Nucleus accumbens (tissue), 56 donors: ENCODE measurements at regions not wholly inside any gene's neighbourhood (a gene's known extent, or its start where the extent isn't known, plus 50 kb on each side); places are given as distances from the start of the nearest gene placed in this dataset.

Source experiments
- DNase-seq, 56 donors: peaks; one replicate each; lab custom pipeline; 2025; lab: John Stamatoyannopoulos, UW

DNA sequence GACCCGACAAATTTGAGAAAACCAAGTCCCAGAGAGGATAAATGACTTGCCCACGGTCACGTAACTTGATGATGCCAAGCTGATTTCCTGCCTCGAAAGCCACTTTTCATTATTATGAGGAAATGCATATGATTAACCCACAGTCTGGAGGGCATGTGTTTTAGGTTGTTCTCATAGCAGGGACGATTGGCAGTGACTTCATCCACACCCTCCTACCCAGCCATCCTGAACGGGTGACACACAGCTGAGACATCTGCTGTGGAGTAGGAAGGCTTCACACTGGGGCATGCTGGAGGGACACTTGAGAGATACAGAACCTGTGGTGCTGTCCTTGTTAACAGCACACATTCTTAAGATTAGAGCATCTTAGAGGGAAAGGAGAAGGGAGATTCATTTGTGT, 65.4 kb upstream of the WDFY2 start:
- no peak for DNase-seq

DNA sequence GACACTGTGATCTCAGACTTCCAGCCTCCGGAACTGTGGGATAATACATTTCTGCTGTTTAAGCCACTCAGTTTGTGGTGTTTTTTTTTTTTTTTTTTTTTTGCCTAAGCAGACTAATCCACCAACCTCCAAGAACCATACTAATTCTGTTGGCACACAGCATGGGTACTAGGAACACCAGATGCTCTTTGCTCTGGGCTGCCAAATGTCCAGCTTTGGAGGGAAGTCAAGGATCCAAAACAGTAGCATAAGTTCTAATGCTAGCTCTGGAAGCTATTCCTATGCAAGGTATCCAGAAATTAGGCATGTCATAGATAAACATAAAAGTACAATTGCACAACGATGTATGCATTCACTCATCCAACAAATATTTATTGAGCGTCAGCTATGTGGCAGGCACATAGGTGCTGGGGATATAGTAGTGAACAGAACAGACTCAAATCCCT, 64.5 kb upstream of the WDFY2 start:
- no peak for DNase-seq

DNA sequence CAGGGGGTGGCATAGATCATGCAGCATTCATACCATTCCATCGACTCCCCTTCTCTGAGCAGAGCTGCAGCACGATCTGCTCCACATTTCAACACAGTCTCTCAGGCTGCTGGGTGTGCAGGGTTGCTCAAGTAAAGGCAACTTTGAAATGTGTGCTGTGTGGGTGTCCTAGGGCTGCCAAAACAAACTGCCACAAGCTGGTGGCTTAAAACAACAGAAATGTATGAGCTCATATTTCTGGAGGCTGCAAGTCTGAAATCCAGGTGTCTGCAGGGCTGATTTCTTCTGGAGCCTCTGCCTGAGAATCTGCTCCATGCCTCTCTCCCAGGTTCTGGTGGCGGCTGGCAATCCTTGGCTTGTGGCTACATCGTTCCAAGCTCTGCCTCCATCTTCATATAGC, 63.7 kb upstream of the WDFY2 start:
- DNase-seq = no peak

DNA sequence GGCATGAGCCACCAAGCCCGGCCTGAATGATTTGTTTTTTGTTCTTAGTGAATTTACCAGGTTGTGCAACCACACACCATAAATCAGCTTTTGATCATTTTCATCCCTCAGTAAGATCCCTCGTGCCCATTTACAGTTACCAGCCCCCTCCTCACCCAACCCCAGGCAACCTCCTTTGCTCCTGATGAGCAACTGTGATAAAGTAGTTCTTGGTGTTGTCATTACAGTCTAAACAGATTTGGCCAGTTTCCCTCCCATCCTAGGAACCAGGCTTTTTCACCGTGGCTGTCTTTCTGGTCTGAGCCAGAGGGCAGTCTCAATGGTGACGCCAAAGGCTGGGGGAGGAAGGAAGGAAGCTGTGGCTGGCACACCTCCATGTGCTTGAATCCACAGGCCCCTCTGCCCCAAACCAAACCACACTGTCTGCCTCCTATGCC, 61.2 kb upstream of the WDFY2 start:
- peak in 2 of 56 donors; percentile 1 to 15 for DNase-seq

DNA sequence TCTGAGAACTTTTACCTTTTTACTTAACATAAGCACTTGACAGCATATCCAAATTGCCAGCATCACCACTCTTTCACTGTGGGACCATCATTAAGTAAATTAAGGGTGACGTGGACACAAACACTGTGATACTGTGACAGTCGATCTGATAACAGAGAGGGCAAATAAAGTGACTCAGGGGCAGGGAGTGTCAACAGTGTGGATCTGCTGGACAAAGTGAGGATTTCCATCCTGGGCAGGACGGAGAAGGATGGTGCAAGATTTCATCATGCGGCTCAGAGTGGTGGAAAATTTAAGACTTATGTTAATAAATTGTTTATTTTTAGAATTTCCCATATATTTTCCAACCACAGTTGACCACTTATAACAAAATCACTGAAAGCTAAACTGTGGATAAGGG, 60.0 kb upstream of the WDFY2 start:
- no peak for DNase-seq

DNA sequence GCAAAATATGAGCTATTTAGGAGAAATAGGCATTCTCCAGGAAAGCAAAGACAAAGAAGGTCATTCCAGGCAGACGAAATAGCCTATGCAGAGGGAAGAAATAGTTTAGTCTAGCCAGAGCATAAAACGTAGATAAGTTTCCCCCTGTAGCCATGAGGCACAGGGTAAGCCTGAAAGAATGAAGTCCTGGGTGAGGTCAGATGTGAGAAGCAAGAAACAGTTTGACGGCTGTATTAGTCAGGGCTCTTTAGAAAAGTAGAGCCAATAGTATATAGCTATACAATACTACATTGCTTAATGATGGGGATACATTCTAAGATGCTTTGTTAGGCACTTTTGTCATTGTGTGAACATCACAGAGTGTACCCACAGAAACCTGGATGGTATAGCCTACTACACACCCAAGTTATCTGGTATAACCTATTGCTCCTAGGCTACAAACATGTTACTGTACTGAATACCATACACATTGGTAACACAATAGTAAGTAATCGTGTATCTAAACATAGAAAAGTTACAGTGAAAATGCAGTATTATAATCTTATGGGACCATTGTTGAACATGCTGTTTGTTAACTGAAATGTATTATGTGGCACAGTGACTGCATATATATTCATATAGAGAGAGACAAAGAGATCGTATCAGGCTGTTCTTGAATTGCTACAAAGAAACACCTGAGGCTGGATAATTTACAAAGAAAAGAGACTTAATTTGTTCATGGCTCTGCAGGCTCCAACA, 59.3 kb upstream of the WDFY2 start:
- DNase-seq = no peak

DNA sequence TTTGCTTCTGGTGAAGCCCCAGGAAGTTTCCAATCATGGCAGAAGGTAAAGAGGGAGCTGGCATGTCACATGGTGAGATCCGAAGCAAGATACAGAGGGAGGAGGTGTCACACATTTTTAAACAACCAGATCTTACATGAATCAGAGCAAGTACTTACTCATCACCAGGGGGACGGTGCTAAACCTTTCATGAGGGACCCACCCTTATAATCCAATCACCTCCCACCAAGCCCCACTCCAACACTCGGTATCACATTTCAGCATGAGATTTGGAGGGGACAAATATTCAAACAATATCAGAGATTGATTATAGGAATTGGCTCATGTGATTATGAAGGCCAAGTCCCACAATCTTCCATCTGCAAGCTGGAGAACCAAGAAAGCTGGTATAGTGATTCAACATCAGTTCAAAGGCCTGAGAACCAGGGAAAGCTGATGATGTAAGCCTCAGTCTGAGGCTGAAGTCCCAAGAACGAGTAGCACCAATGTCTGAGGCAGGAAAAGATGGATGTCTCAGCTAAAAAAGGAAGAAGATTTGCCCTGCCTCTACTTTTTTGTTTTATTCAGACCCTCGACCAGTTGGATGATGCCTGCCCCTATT, 58.6 kb upstream of the WDFY2 start:
- DNase-seq = no peak

DNA sequence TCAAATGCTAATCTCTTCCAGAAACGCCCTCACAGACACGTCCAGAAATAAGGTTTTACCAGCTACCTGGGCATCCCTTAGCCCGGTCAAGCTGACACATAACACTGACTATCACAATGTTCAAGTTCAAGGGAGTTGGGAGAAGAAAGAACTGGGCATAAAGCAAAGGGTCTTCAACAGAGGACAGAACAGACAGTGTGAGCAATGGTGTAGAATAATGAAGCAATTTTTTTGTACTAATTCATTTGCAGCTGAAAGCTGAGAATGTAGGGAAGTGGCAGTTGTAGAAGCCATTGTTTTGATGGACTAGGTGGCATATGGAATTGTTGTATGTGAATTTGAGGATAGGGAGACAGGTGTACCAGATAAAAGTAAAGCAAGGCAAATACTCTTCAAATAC, 58.1 kb upstream of the WDFY2 start:
- no peak for DNase-seq

DNA sequence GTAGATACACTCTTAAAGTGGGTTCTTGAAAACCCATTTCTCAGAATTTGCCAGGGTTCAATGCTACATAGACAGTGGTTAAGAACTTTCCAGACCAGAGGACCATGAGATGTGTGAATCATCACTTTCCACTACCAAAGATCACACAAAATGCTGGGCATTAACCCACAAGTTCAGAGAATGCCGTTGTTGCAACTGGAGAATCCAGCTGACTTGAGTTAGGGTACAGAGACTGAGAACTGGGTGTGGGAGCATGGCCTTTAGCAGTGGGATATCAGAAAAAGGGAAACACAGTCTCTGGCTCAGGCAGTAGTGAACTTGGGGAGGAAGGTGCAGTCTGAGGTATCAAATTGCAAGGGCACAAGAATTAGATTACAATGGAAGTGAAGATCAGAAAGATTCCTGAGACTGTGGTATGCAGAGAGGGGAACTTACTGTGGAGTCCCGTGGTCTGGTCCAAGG, 51.5 kb upstream of the WDFY2 start:
- no peak for DNase-seq

DNA sequence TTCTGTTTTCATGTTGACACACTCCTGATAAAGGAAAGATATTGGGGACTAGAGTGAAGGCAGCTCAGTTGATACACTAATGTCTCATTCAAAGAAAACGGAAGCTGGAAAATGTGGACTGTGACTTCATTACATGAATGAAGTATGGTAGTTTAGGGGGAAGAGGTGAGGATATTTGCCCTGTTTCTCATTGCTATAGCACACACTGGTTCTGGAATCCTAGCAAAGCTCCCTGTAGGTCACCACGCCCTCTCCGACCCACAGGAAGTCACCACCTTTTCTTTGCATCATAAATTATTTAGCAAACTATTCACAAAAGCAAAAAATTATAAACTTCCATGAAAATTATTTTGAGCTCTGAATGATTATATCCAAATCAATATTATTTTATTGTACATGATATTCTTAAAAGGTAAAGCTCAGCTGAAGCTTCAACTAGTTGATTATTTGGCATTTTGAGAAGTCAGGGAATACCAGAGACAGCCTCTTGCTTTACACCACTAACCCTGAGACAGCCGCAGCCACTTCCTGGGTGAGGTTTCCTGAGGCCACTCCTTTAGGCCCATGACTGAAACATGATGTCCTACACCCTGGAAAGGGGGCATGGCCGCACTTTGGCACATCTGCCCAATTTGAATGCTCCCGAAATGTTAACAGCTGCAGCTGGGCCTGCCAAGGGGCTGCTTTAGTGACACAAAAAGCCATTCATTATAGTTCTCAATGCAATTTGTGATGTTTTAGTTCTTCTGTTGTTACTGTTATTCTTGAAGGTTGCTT, 50.0 kb upstream of the WDFY2 start:
- peak in 29 of 56 donors; percentile 5 to 61 (median 28) for DNase-seq
